HEK293T (cell line): ENCODE measurements at regions not wholly inside any gene's neighbourhood (a gene's known extent, or its start where the extent isn't known, plus 50 kb on each side); places are given as distances from the start of the nearest gene placed in this dataset.

Experiments used
- ARNT ChIP-seq: fragments of 450-650 bp; IDR thresholded peaks from 2 replicates; pipeline ENCODE4 v1.6.1; 2017; ENCODE audit warnings: mild to moderate bottlenecking
- BHLHE40 ChIP-seq: fragments of 450-650 bp; IDR thresholded peaks from 2 replicates; pipeline ENCODE4 v1.6.1; 2016; ENCODE audit warnings: mild to moderate bottlenecking, moderate library complexity, borderline replicate concordance
- CTBP1 ChIP-seq: fragments of 450-650 bp; IDR thresholded peaks from 2 replicates; pipeline ENCODE4 v1.6.1; 2016; ENCODE audit warnings: borderline replicate concordance
- ELF4 ChIP-seq: fragments of 450-650 bp; IDR thresholded peaks from 2 replicates; pipeline ENCODE4 v1.6.1; 2017; ENCODE audit warnings: antibody characterized with exemption
- FOXA1 ChIP-seq: fragments of 450-650 bp; IDR thresholded peaks from 2 replicates; pipeline ENCODE4 v1.6.1; 2016; ENCODE audit warnings: mild to moderate bottlenecking
- FOXK2 ChIP-seq: fragments of 450-650 bp; IDR thresholded peaks from 2 replicates; pipeline ENCODE4 v1.6.1; 2016; ENCODE audit warnings: mild to moderate bottlenecking
- FOXM1 ChIP-seq: fragments of 450-650 bp; IDR thresholded peaks from 2 replicates; pipeline ENCODE4 v1.6.1; 2017; ENCODE audit warnings: mild to moderate bottlenecking, borderline replicate concordance
- HDGF ChIP-seq: fragments of 450-650 bp; IDR thresholded peaks from 2 replicates; pipeline ENCODE4 v1.6.1; 2017; ENCODE audit warnings: antibody characterized with exemption, borderline replicate concordance
- SP1 ChIP-seq: fragments of 450-650 bp; IDR thresholded peaks from 2 replicates; pipeline ENCODE4 v1.6.1; 2017
- SUZ12 ChIP-seq: fragments of 450-650 bp; IDR thresholded peaks from 2 replicates; pipeline ENCODE4 v1.6.1; 2016; ENCODE audit warnings: mild to moderate bottlenecking
- TARDBP ChIP-seq: fragments of 450-650 bp; IDR thresholded peaks from 2 replicates; pipeline ENCODE4 v1.6.1; 2016
- ZNF384 ChIP-seq: fragments of 450-650 bp; IDR thresholded peaks from 2 replicates; pipeline ENCODE4 v1.6.1; 2016

- TF ChIP-seq FOXA1 (no peak), ZNF384 (no peak), BHLHE40 (no peak), TARDBP (no peak), SUZ12 (no peak), FOXK2 (no peak), ARNT (no peak), ELF4 (no peak), SP1 (no peak), CTBP1 (no peak), FOXM1 (no peak), HDGF (no peak)
Observed at GRCh38 chr6:11855743-11856142, 77.1 kb upstream of the ADTRP start.
